Stimulated activated CD4-positive, alpha-beta T cell treated with anti-CD3 and anti-CD28 coated beads, Interleukin-1b, Interleukin-23, amount 100 ng/mL, for 24 hours (primary cell): ENCODE measurements at regions not wholly inside any gene's neighbourhood (a gene's known extent, or its start where the extent isn't known, plus 50 kb on each side); places are given as distances from the start of the nearest gene placed in this dataset.
"Not testable (repeated sequence)": the region's sequence is repeated elsewhere in the genome, so short reads cannot be mapped to it uniquely, and the experiment has no call there.

ENCODE experiments used
- DNase-seq, 4 experiments: peaks; one replicate each; pipeline ENCODE4 v3.0.0-alpha.2; 2020; ENCODE audit warnings: low read depth in 4 of 4, low spot score in 1 of 4

DNA sequence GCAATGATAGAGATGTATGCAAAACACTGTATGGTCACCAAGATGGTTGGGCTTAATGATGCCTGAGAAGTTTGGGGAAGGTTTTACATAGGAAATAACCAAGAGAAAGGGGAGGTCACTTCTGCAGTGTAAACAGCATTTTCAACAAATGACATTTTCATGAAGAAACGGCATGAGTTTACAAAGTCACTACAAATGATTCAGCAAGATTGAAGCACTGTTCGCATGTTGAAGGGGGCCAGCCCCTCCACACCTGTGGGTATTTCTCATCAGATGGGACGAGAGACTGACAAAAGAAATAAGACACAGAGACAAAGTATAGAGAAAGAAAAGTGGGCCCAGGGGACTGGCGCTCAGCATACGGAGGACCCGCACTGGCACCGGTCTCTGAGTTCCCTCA, 234.1 kb upstream of the POGK start:
- no peak for DNase-seq

- no peak for DNase-seq
Measured at GRCh38 chr1:166612886-166613285, 226.4 kb upstream of the POGK start.

DNA sequence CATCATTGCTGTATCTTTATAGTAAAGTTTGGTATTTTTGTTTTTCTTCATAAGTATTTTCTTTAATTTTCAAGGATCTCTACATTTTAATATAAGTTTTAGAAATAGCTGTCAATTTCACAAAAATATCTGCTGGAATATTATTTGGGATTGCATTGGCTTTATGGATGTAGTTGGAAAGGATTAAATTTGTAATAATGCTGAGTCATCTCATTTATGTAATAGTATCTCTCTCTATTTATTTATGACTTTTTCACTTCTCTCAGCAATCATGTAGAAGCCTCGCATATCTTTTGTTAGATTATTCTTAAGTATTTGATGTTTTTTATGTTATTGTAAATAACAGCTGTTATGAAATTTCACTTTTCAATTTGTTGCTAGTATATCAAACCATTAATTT, 223.1 kb upstream of the POGK start:
- DNase-seq, result no peak

- DNase-seq, result no peak
Measured at GRCh38 chr1:166626711-166627110, 212.6 kb upstream of the POGK start.

DNA sequence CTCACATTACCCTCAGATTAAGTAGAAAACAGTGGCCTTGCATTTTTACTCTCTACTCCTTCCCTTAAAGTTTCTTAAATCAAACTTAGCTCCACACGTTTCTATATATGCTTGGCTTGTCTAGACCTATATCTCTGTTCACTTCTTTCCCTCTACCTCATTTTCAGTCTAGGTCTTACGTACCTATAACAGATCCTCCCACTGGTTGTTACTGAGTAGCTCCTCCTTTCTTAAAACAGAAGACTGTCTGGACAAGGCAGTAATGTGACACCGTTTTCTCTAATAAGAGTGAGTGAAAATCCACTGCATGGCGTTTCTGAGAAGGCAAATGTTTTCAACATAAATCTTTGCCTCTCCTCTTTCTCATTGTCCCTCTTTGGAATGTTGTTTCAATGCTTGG, 211.7 kb upstream of the POGK start:
- no peak for DNase-seq

- no peak for DNase-seq
Measured at GRCh38 chr1:166628259-166628658, 211.0 kb upstream of the POGK start.

DNA sequence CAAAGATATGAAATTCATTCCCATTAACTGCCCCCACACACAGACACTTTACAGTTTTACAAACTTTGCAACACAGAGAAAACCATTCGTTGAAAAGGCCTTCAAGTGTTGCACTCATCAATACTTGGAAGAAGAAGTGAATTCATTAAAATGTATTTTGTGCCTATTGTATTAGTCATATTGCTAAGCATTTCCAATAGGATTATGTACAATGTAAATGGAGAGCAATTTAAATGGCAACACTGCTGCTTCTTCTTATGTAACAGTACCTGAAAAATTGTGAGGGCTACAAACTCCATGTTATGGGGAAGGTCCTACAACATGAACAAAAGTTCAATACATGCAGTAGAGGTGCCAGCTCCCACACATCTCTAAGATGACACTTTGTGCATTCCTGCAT, 209.3 kb upstream of the POGK start:
- no peak for DNase-seq

DNA sequence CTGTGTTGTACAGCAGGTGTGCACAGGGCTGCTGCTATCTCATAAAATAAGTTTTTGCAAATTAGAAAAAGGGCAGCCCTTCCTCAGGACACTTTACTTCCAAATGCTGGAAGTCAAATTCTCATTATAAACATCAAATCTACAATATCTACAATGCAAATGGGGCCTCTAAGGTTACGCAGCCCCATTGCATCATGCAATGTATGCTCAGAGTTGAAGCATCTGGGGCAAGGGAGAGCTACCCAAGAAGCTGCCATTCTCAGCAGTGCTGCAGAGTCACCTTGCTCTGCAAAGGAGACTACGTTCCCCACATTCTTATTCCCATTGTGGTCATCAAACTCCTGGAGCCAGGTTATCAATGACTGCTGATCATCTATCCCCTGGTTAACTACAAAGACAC, 208.9 kb upstream of the POGK start:
- DNase-seq, result no peak

DNA sequence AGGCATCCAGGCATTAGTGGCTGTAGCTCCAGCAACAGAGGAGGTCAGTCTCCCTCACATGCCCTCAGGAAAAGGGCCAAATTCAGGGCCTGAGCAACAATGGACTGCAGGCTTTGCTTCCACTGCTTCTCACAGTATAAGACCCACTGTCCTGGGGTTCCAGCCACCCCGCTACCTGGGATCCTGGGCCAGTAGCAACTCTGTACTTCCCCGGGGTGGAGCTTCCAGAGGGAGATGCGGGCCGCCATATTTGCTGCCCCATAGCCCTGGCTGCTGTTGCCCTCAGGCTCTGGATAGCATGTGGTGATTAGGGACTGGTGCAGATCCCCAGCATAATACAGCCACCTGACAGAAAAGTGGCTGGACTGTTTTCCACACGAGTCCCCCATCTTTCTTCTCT, 201.1 kb upstream of the POGK start:
- no peak for DNase-seq

GRCh38 chr1:166657228-166657627, 182.0 kb upstream of the POGK start:
- DNase-seq, result not testable (repeated sequence)

DNA sequence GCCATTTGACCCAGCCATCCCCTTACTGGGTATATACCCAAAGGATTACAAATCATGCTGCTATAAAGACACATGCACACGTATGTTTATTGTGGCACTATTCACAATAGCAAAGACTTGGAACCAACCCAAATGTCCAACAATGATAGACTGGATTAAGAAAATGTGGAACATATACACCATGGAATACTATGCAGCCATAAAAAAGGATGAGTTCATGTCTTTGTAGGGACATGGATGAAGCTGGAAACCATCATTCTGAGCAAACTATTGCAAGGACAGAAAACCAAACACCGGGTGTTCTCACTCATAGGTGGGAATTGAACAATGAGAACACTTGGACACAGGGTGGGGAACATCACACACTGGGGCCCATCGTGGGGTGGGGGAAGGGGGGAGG, 172.5 kb upstream of the POGK start:
- DNase-seq, result not testable (repeated sequence)

- DNase-seq, result not testable (repeated sequence)
Measured at GRCh38 chr1:166667600-166667999, 171.7 kb upstream of the POGK start.

- DNase-seq, result no peak
Measured at GRCh38 chr1:166671627-166672026, 167.6 kb upstream of the POGK start.

GRCh38 chr1:166673722-166674121, 165.6 kb upstream of the POGK start:
- DNase-seq, result no peak

DNA sequence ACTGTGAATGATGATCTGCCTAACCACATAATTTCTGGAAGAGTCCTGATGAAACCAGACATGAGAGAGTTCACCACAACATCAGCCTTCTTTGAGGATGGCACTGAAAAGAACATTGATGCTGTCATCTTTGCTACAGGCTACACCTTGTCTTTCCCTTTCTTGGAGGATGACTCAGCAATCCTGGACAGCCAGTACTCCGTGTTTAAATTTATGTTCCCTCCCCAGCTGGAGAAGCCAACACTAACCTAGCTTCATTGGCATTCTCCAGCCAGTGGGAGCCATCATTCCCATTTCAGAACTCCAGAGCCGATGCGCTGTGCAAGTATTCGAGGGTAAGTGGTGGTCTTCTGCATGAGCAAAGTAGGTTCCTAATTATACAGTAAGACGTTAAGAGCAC, 164.1 kb upstream of the POGK start:
- no peak for DNase-seq

DNA sequence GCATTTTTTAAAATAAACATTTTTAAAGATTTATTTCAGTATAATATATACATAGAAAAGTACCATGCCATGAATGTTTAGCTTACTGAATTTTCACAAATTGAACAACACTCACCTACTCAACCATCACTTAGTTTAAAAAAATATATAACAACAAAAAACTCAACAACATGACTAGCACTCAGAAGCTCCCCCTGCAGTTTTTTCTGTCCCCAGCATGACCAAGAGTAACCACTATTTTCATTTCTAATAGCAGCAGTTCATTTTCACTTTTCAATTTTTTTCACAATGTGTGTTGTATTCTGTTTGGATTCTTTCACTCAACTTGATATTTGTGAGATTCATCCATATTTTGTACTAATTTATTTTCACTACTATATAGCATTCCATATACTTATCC, 162.3 kb upstream of the POGK start:
- no peak for DNase-seq

DNA sequence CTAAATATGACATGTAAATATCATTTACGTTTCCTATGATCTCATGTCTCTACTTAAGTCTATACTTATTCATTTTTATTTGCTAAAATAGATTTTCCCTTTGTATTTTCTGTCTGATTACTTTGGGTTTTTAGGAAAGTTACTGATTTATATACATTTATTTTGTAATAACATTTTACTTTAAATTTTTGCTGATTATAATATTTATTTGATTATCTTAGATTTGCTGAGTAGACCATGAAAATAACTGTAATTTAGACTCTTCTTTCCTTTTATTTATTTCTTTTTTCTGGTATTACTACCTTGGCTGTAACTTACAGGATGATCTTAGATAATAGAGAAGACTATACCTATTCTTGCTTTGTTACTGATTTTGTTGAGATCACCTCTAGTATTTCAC, 159.9 kb upstream of the POGK start:
- DNase-seq, result no peak

DNA sequence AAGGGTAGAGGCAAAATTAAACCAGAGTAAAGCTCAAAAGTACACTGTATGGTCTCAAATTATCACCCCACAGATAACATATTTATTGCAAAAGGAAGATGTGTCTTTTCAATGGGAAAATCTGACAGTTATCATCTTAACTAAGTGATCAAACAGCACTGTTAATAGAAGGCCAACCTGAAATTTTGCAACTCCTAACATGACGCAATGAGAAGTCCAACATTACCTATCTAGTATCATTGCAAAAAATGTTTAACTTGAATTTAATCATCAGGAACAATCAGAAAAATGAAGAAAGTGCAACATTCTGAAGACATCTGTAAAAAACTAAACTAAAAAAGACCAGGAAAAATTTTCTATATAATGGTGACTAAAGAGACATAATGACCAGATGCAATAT, 156.7 kb upstream of the POGK start:
- no peak for DNase-seq

GRCh38 chr1:166684669-166685068, 154.6 kb upstream of the POGK start:
- DNase-seq, result not testable (repeated sequence)

- no peak for DNase-seq
Measured at GRCh38 chr1:166685200-166685599, 154.1 kb upstream of the POGK start.

- DNase-seq, result not testable (repeated sequence)
Measured at GRCh38 chr1:166685891-166686290, 153.4 kb upstream of the POGK start.

GRCh38 chr1:166690596-166690995, 148.7 kb upstream of the POGK start:
- DNase-seq, result not testable (repeated sequence)

DNA sequence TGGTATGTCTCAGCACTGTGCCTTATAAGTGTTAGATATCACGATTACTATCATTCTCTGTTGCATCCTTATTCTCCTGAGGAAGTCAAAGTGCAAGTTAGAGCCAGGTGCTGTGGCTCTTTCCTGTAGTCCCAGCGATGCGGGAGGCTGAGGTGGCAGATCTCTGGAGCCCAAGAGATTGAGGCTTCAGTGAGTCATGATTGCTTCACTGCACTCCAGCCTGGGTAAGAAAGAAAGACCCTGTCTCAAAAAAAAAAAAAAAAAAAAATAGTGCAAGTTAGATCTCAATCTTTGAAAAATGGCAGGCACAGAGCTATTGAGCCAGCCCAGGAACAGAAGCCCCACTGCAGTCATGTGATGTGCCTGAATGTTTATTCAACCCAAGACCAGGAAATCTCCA, 147.8 kb upstream of the POGK start:
- no peak for DNase-seq

DNA sequence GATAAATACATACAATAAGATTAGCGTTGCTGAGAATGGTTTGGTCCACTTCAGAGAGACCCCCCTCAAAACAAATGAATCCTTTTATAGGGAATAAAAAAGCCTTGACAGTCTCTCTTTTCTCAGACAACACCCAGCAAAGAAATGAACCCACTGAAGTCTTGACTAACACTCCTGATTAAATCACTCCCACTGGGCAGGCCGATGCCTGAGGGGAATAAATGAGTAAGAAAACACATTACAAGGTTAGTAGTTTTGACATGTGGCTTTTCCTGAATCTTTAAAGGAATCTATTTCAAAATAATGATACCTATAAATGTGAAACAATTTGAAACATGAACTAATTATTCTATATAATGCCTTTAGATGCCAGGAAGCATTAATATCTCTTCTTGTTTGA, 146.9 kb upstream of the POGK start:
- no peak for DNase-seq
